ENCODE measurements at regions not wholly inside any gene's neighbourhood (a gene's known extent, or its start where the extent isn't known, plus 50 kb on each side); places are given as distances from the start of the nearest gene placed in this dataset.

DNA sequence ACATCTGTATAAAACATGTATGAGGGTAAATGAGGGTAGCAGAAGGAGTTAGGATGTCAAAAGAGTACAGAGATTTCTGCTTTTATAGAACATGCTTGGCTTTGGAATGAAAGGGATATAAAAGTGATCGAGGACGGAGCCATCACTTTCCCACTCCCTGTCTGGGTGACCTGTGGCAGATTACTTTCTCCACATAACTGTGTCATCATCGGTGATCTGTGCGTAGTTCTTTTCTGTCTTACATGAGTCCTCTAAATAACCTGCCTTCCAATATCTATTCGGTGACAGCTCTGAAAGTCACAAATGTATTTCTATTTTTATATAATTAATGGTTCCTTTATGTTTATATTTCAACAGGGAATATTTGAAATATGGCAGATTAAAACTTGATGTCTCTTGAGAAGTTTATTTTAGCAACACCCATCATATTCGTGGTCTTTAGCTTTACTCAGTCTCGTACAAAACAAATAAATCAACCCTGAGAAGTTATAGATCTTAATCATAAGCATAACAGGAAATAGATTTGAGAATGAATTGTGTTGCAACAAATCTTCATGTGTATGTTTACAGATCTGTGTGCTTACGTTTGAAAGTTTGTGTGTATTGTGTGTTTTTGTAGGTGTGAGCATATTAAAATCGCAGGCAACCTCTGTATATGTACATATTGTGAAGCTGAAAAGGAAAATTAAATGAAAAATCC lies 1094.3 kb downstream of the EFNB2 start:
- H3K4me1 ChIP-seq (ENCODE audit: control insufficient read depth in 1 of 2, insufficient read depth in 2 of 2, low read length in 2 of 2) = no peaks in the 10 kb centered on the region
- no peaks in the 10 kb centered on the region for H3K27me3 ChIP-seq (ENCODE audit: low read depth, low read length)
- H3K36me3 ChIP-seq (ENCODE audit: control insufficient read depth in 1 of 2, insufficient read depth in 2 of 2, low read length in 2 of 2) = no peaks in the 10 kb centered on the region
- no peaks in the 10 kb centered on the region for H3K9me3 ChIP-seq (ENCODE audit: control insufficient read depth in 1 of 2, low read length in 2 of 2)
- H3K27ac ChIP-seq (ENCODE audit: low read length) = no peak overlapping the region
- H3K4me3 ChIP-seq (ENCODE audit: low read depth in 1 of 2, low read length in 2 of 2) = no peak overlapping the region

DNA sequence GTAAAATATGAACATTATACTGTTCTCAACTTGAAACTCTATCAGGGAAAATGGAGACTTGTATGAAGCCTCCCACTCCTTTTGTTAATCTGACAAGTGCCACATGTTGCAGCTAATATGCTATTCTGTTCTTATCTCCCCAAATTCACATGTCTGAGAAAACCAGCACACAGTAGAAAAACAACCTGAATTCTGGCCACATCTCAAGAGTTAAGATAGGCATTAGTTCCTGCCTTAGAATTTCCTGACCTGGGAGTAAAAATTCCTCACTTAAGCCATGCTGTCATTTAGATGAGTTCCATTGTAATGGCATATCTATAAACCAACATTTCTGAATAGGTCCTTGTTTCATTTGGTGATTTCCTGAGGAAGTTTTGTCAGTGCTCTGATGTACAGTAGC lies 1098.5 kb downstream of the EFNB2 start:
- no peak overlapping the region for H3K27ac ChIP-seq (ENCODE audit: low read length)
- no peaks in the 10 kb centered on the region for H3K36me3 ChIP-seq (ENCODE audit: control insufficient read depth in 1 of 2, insufficient read depth in 2 of 2, low read length in 2 of 2)
- H3K4me1 ChIP-seq (ENCODE audit: control insufficient read depth in 1 of 2, insufficient read depth in 2 of 2, low read length in 2 of 2) = no peaks in the 10 kb centered on the region
- H3K9me3 ChIP-seq (ENCODE audit: control insufficient read depth in 1 of 2, low read length in 2 of 2) = no peaks in the 10 kb centered on the region
- H3K4me3 ChIP-seq (ENCODE audit: low read depth in 1 of 2, low read length in 2 of 2) = no peak overlapping the region
- no peaks in the 10 kb centered on the region for H3K27me3 ChIP-seq (ENCODE audit: low read depth, low read length)

DNA sequence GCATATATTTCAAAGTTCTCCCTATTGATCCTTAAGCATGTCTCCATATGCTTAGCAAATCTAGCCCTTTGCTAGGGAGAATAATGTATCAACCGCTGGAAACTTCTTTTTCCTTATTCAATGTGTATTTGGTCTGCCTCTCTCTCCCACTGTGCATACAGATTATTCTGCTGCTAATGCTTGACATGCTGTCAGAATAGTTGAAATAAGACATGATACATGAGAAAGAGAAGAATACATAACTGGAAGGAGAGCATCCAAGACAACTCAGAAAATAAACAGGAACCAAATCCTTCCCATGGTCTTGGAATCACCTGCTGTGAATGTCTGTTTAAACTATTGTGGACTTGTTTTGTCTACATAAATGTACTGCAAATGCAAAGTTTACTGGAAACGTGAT lies 1103.0 kb downstream of the EFNB2 start:
- no peak overlapping the region for H3K27ac ChIP-seq (ENCODE audit: low read length)

DNA sequence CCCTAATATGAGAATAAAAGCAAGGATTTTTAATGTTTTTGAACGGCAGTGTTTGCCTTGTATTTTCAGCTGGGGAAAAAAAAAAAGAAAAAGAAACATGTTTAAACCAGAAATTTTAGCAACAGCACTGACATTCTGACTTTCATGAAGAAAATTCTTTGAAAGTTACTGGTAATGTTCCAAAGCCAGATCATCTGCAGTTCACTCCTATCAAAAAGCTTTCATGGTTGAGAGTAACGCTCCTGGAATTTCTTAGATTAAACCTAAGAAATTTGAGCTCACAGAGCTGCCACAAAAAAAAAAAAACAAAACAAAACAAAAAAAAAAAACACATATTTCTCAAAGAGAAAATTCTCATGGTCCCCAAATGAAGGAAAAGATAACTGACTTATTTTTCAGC lies 1106.7 kb downstream of the EFNB2 start:
- Histone ChIP-seq H3K9me3 (ENCODE audit: control insufficient read depth in 1 of 2, low read length in 2 of 2) (no peaks in the 10 kb centered on the region), H3K4me1 (ENCODE audit: control insufficient read depth in 1 of 2, insufficient read depth in 2 of 2, low read length in 2 of 2) (no peaks in the 10 kb centered on the region), H3K27me3 (ENCODE audit: low read depth, low read length) (no peaks in the 10 kb centered on the region), H3K4me3 (ENCODE audit: low read depth in 1 of 2, low read length in 2 of 2) (no peak overlapping the region), H3K36me3 (ENCODE audit: control insufficient read depth in 1 of 2, insufficient read depth in 2 of 2, low read length in 2 of 2) (no peaks in the 10 kb centered on the region), H3K27ac (ENCODE audit: low read length) (no peak overlapping the region)

More for the DNA sequence above, 1103.0 kb downstream of the EFNB2 start:
- no peak overlapping the region for H3K4me3 ChIP-seq (ENCODE audit: low read depth in 1 of 2, low read length in 2 of 2)
- H3K36me3 ChIP-seq (ENCODE audit: control insufficient read depth in 1 of 2, insufficient read depth in 2 of 2, low read length in 2 of 2) = no peaks in the 10 kb centered on the region
- no peaks in the 10 kb centered on the region for H3K9me3 ChIP-seq (ENCODE audit: control insufficient read depth in 1 of 2, low read length in 2 of 2)
- H3K27me3 ChIP-seq (ENCODE audit: low read depth, low read length) = no peaks in the 10 kb centered on the region
- H3K4me1 ChIP-seq (ENCODE audit: control insufficient read depth in 1 of 2, insufficient read depth in 2 of 2, low read length in 2 of 2) = no peaks in the 10 kb centered on the region

DNA sequence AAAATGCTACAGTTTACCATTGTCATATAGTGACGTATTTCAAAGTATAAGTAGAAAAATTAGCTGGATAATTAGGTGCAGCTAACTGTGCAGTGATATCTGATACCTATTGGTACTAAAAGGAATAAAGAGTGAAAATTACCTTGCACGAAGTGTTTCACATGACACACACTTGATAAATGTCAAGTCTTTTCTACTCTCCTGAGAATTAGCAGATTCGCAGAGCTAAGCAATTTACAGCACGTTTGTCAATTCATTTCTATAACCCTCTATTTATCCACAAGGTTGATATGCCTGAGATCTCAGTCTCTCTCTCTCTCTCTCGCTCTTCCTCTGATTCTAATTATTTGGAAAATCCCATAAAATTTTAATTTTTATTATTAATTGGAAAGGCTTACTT lies 1109.0 kb downstream of the EFNB2 start:
- Histone ChIP-seq H3K27me3 (ENCODE audit: low read depth, low read length) (no peaks in the 10 kb centered on the region), H3K4me1 (ENCODE audit: control insufficient read depth in 1 of 2, insufficient read depth in 2 of 2, low read length in 2 of 2) (no peaks in the 10 kb centered on the region), H3K9me3 (ENCODE audit: control insufficient read depth in 1 of 2, low read length in 2 of 2) (no peaks in the 10 kb centered on the region), H3K36me3 (ENCODE audit: control insufficient read depth in 1 of 2, insufficient read depth in 2 of 2, low read length in 2 of 2) (no peaks in the 10 kb centered on the region), H3K4me3 (ENCODE audit: low read depth in 1 of 2, low read length in 2 of 2) (no peak overlapping the region), H3K27ac (ENCODE audit: low read length) (no peak overlapping the region)

DNA sequence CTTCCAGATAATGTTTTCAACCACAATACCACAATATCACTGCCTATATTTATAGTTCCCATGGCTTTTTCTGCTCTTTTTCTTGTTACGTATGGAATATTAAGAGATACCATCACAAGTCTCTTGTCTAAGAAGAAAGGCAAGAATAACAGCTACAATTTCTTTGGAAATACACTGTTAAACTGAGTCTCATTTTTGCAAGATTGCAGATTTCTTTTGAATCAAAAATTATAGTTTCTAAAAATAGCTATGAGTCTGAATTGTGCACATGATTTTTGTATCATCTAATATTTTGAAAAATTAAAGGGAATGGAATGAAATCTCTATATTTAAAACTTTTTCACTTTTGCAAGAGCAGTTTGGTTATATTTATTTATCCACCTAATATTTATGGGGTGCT lies 1120.8 kb downstream of the EFNB2 start:
- Histone ChIP-seq H3K27ac (ENCODE audit: low read length) (no peak overlapping the region), H3K9me3 (ENCODE audit: control insufficient read depth in 1 of 2, low read length in 2 of 2) (no peaks in the 10 kb centered on the region), H3K4me1 (ENCODE audit: control insufficient read depth in 1 of 2, insufficient read depth in 2 of 2, low read length in 2 of 2) (no peaks in the 10 kb centered on the region), H3K27me3 (ENCODE audit: low read depth, low read length) (no peaks in the 10 kb centered on the region), H3K36me3 (ENCODE audit: control insufficient read depth in 1 of 2, insufficient read depth in 2 of 2, low read length in 2 of 2) (no peaks in the 10 kb centered on the region), H3K4me3 (ENCODE audit: low read depth in 1 of 2, low read length in 2 of 2) (no peak overlapping the region)

DNA sequence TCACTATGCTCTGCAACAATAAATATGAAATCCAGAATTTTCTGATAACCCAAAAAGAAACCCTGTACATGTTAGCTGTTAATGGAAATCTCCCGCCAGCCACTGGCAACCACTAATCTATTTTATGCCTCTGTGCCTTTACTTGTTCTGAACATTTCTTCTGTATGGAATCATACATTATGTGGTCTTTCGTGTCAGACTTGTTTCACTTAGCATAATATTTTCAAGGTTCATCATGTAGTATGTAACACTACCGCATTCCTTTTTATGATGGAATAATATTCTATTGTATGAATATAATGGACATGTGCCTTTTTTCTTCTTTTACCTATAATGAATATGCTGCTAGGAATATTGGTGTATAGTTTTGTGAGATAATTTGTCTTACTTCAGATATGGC lies 1123.3 kb downstream of the EFNB2 start:
- Histone ChIP-seq H3K27ac (ENCODE audit: low read length) (no peak overlapping the region), H3K9me3 (ENCODE audit: control insufficient read depth in 1 of 2, low read length in 2 of 2) (no peaks in the 10 kb centered on the region), H3K4me1 (ENCODE audit: control insufficient read depth in 1 of 2, insufficient read depth in 2 of 2, low read length in 2 of 2) (no peaks in the 10 kb centered on the region), H3K4me3 (ENCODE audit: low read depth in 1 of 2, low read length in 2 of 2) (no peak overlapping the region), H3K36me3 (ENCODE audit: control insufficient read depth in 1 of 2, insufficient read depth in 2 of 2, low read length in 2 of 2) (no peaks in the 10 kb centered on the region), H3K27me3 (ENCODE audit: low read depth, low read length) (no peaks in the 10 kb centered on the region)

DNA sequence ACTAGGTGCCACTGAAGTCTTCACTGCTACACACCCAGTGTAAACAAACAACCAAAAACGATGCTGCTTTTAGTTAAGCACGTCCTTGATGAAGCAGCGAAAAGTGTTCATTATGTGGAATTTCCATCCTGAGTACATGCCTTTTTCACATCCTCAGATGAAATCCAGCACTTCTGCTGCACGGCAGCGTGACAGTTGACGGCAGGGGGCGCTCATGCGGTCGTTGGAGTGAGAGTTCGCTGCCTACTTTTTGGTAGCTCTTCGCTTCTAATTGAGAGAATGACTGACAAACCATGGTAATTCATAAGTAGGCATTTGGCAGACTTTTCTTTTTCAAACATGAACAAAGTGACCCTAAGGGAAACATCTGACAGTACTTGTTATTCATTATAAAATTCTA lies 1124.9 kb downstream of the EFNB2 start:
- Histone ChIP-seq H3K4me3 (ENCODE audit: low read depth in 1 of 2, low read length in 2 of 2) (peak overlapping the region in 1 of 2 donors; percentile 39), H3K4me1 (ENCODE audit: control insufficient read depth in 1 of 2, insufficient read depth in 2 of 2, low read length in 2 of 2) (no peaks in the 10 kb centered on the region), H3K27me3 (ENCODE audit: low read depth, low read length) (no peaks in the 10 kb centered on the region), H3K9me3 (ENCODE audit: control insufficient read depth in 1 of 2, low read length in 2 of 2) (no peaks in the 10 kb centered on the region), H3K27ac (ENCODE audit: low read length) (no peak overlapping the region), H3K36me3 (ENCODE audit: control insufficient read depth in 1 of 2, insufficient read depth in 2 of 2, low read length in 2 of 2) (no peaks in the 10 kb centered on the region)

DNA sequence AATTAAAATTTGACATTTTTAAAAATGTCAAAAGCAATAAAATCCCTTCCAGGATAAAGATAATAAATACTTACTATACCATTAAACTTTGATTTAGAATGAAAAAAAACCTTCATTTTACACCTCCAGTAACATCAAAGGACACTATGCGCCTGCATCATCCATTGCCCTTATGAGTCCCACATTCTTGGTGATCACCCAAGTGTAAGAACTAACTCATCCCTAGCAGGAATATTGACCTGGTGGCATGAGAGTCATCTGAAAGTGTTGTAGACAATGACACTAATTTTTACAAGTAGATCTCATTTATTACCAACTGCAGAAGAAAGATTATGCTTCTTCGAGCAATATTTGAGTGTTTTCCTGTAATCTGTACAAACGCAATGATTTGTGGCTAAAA lies 1128.9 kb downstream of the EFNB2 start:
- Histone ChIP-seq H3K27ac (ENCODE audit: low read length) (no peak overlapping the region), H3K4me1 (ENCODE audit: control insufficient read depth in 1 of 2, insufficient read depth in 2 of 2, low read length in 2 of 2) (no peaks in the 10 kb centered on the region), H3K4me3 (ENCODE audit: low read depth in 1 of 2, low read length in 2 of 2) (no peak overlapping the region), H3K27me3 (ENCODE audit: low read depth, low read length) (no peaks in the 10 kb centered on the region), H3K36me3 (ENCODE audit: control insufficient read depth in 1 of 2, insufficient read depth in 2 of 2, low read length in 2 of 2) (no peaks in the 10 kb centered on the region), H3K9me3 (ENCODE audit: control insufficient read depth in 1 of 2, low read length in 2 of 2) (no peaks in the 10 kb centered on the region)

- H3K4me1 ChIP-seq (ENCODE audit: control insufficient read depth in 1 of 2, insufficient read depth in 2 of 2, low read length in 2 of 2) = no peaks in the 10 kb centered on the region
- no peaks in the 10 kb centered on the region for H3K36me3 ChIP-seq (ENCODE audit: control insufficient read depth in 1 of 2, insufficient read depth in 2 of 2, low read length in 2 of 2)
- no peaks in the 10 kb centered on the region for H3K9me3 ChIP-seq (ENCODE audit: control insufficient read depth in 1 of 2, low read length in 2 of 2)
- no peaks in the 10 kb centered on the region for H3K27me3 ChIP-seq (ENCODE audit: low read depth, low read length)
- H3K27ac ChIP-seq (ENCODE audit: low read length) = no peak overlapping the region
- H3K4me3 ChIP-seq (ENCODE audit: low read depth in 1 of 2, low read length in 2 of 2) = no peak overlapping the region
Measured at GRCh38 chr13:105403086-105403485, 1132.4 kb downstream of the EFNB2 start.

DNA sequence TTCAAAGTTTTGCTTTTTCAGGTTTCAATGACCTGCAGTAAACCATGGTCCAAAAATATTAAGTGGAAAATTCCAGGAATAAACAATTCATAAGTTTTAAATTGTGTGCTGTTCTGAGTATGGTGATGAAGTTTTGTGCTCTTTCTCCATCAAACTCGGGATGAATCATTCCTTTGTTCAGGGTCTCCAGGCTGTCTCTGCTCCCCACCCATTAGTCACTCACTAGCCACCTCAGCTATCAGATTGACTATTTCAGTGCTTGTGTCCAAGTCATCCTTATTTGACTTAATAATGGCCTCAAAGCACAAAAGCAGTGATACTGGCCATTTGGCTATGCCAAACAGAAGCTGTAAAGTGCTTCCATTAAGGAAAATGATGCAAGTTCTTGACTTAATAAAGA lies 1140.4 kb downstream of the EFNB2 start:
- Histone ChIP-seq H3K36me3 (ENCODE audit: control insufficient read depth in 1 of 2, insufficient read depth in 2 of 2, low read length in 2 of 2) (no peaks in the 10 kb centered on the region), H3K27ac (ENCODE audit: low read length) (no peak overlapping the region), H3K27me3 (ENCODE audit: low read depth, low read length) (no peaks in the 10 kb centered on the region), H3K4me3 (ENCODE audit: low read depth in 1 of 2, low read length in 2 of 2) (no peak overlapping the region), H3K4me1 (ENCODE audit: control insufficient read depth in 1 of 2, insufficient read depth in 2 of 2, low read length in 2 of 2) (no peaks in the 10 kb centered on the region), H3K9me3 (ENCODE audit: control insufficient read depth in 1 of 2, low read length in 2 of 2) (no peaks in the 10 kb centered on the region)

- H3K9me3 ChIP-seq (ENCODE audit: control insufficient read depth in 1 of 2, low read length in 2 of 2) = no peaks in the 10 kb centered on the region
- H3K27me3 ChIP-seq (ENCODE audit: low read depth, low read length) = no peaks in the 10 kb centered on the region
- no peak overlapping the region for H3K27ac ChIP-seq (ENCODE audit: low read length)
- H3K4me1 ChIP-seq (ENCODE audit: control insufficient read depth in 1 of 2, insufficient read depth in 2 of 2, low read length in 2 of 2) = no peaks in the 10 kb centered on the region
- no peak overlapping the region for H3K4me3 ChIP-seq (ENCODE audit: low read depth in 1 of 2, low read length in 2 of 2)
- no peaks in the 10 kb centered on the region for H3K36me3 ChIP-seq (ENCODE audit: control insufficient read depth in 1 of 2, insufficient read depth in 2 of 2, low read length in 2 of 2)
Measured at GRCh38 chr13:105389373-105389772, 1146.1 kb downstream of the EFNB2 start.
